ENCODE measurements at regions not wholly inside any gene's neighbourhood (a gene's known extent, or its start where the extent isn't known, plus 50 kb on each side); places are given as distances from the start of the nearest gene placed in this dataset.

GRCh38 chr4:27568236-27568951 lies 707.8 kb downstream of the STIM2 start:
- DNase-seq = no peak

GRCh38 chr4:27568952-27569319 lies 708.3 kb downstream of the STIM2 start:
- DNase-seq = no peak

GRCh38 chr4:27574743-27575142 lies 714.1 kb downstream of the STIM2 start:
- no peak for DNase-seq

GRCh38 chr4:27577951-27578350 lies 717.3 kb downstream of the STIM2 start:
- no peak for DNase-seq

- no peak for DNase-seq
These were observed 732.1 kb downstream of the STIM2 start for GRCh38 chr4:27592738-27593137.

- DNase-seq = peak; percentile 2
These were observed 734.3 kb downstream of the STIM2 start for GRCh38 chr4:27594922-27595321.

GRCh38 chr4:27595571-27596360 lies 735.1 kb downstream of the STIM2 start:
- no peak for DNase-seq

DNA sequence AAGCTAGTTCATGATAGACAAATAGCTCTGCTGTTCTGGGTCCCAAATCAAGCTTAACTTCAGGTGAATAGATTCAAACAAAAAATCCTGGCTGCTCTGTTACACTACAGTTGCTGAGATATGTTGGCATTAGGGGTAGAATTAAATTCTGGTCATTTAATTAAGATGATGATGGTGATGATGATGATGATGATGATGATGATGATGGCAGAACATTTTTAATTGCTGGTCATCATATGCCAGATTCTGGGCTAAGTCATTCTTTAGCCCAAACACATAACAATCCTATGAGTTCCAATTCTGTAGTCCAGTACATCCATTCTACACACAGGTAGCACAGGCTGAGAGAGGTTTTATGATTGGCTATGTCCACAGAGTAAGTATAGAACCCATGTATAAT lies 741.5 kb downstream of the STIM2 start:
- DNase-seq = no peak

GRCh38 chr4:27604692-27605091 lies 744.1 kb downstream of the STIM2 start:
- DNase-seq = no peak

GRCh38 chr4:27616166-27616565 lies 755.5 kb downstream of the STIM2 start:
- no peak for DNase-seq

GRCh38 chr4:27619435-27619834 lies 758.8 kb downstream of the STIM2 start:
- DNase-seq = no peak

GRCh38 chr4:27620886-27621285 lies 760.2 kb downstream of the STIM2 start:
- no peak for DNase-seq

DNA sequence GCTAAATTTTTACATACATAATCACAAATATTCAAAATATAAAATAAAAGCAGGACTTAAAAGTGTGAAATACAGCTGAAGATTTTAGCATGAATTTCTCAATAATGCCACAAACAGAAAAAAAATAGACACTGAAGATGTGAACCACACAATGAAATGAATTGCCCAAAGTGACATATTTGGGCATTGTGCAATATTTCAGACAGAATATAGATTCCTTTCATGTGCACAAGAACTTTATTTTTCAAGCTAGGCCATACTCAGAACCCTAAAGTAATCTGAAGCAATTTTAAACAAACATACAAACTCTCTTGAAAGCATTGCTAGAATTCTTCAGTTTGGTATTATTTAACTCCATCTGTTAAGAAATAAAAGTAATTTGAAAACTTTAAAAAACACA lies 764.1 kb downstream of the STIM2 start:
- no peak for DNase-seq

DNA sequence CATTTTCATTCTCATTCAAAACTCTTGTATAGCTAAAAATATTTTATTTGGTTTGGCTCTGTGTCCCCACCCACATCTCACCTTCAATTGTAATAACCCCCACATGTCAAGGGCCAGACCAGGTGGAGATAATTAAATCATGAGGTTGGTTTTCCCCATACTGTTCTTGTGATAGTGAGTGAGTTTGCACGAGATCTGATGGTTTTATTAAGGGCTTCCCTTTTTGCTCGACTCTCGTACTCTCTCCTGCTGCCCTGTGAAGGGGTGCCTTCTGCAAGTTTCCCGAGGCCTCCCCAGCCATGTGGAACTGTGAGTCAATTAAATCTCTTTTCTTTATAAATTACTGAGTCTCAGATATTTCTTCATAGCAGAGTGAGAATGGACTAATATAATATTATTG lies 768.0 kb downstream of the STIM2 start:
- no peak for DNase-seq

GRCh38 chr4:27629532-27630225 lies 769.0 kb downstream of the STIM2 start:
- no peak for DNase-seq

DNA sequence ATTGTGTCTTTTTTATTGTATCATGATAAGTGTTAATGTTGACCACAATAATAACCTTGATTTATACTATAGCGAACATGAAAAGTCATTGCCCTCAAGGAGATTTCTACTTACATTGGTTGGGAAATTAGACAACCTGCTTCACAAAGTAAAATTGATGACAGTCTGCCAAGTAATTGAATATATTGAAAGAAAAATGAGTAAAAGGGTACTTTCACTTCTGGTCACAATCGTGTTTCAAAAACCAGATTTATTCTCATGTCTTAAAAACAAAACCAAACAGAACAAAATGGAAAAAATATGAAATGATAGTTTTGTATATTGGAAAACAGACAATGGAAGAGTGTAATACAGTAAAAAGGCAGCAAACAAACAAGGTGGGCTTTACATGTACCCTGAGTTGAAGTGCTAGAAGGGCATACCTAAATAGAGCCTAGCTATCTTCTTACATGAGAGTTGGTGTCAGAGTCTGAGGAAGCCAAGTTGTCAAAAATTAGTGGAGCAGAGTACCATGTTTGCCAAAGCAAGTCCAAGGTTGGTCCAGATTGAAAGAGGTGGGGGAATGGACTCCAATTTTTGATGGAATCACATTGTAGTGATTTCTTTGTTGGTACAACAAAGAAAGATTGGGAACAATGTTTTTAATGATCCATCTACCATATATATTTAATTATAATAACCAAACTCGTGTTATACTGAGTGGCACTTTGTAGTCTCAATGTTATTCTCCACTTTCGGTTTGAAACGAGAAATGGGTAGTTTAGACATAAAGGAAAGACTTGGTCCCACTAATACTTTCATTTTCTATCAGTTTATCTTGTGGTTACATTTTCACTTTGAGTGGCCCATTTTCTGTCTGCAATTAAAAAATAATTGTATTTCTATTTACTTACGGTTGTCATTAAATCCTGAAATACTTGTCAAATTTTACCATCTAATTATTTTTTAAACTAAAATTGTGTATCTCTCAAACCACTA lies 775.6 kb downstream of the STIM2 start:
- no peak for DNase-seq

DNA sequence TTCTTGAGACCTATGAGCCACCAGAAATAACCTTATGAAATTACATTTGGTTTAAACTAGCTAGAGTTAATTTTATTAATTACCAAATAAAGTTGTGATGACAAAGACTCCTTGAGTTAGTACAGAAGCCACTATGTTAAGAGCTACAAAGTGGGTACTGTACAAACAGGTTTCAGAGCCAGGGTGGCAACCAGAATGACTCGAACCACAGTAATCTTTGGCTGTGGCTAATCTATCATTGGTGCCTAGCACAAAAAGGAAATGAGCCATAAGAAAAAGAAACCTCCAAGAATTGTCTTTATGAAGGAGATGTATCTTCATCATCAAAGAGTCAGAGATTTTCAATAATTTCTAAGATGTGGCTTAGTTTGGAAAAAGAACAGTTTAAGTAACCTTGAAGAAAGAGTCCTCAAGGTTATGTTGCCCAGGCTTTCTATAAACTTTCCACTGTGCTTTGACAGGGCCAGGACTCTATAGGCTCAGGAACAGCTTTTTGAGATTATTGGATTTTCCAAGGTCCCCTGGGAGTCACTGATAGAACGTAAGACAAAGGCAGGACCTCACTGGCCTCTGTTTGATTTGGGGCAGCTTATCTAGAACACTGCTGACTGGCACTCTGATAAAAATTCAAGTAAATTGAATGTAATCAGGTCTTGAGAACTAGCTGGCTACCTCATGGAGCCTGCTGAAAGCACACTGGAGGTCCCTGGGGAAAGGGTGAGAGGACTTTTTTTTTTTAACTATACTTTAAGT lies 777.7 kb downstream of the STIM2 start:
- no peak for DNase-seq

DNA sequence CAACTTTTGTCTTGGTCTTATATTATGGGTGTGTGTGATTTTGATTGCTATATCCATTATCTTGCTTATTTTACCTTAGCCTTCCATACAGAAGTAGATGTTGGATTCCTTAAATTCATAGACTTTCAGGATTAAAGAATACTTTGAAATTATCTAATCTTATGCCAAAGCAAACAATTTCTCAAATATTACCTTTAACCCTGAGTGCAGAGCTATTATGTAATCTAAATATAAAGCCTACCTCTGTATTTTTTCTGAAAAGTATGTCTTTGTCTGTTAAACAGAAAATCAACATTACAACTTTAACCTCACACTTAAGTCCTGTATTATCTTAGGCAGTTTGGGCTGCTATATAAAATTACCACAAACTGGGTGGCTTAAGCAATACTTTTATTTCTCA lies 782.5 kb downstream of the STIM2 start:
- DNase-seq = no peak

- no peak for DNase-seq
These were observed 787.8 kb downstream of the STIM2 start for GRCh38 chr4:27648416-27648815.

DNA sequence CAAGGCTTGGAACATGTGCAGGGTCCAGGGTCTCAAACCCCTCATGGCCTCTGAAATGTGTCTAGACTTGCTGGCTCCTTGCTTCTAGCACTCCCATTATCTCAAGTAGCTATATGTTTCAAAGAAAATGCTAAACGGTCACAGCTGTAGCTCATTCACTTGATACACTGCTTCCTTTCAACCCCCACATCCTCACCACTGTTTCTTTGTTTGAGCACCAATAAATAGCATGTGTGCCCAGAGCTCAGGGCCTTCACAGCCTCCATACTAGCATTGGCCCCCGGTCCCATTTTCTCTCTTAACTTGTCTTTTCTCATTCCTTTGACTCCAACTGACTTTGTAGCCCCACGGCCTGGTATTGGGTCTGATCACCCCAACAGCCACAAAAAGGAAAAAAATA lies 801.8 kb downstream of the STIM2 start:
- no peak for DNase-seq

- no peak for DNase-seq
These were observed 806.3 kb downstream of the STIM2 start for GRCh38 chr4:27666943-27667342.

DNA sequence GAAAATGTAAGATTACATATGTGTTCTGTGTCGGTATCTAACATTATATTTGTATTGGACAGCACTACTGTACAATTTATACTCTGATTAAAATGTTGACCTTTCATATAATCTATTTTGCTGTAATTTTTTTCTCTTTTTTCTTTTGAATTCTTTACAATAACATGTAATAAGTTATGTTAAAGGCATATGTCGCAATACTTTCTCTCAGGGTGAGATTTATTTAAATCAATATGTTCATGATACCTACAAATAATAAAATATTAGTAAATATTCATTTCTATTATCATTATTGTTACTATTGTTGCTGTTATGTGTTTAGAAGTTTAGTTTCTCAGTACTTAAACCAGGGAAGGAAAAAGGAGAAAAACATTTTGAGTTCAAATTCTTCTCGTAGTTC lies 807.4 kb downstream of the STIM2 start:
- DNase-seq = no peak
